H1 (cell line): ENCODE measurements at regions not wholly inside any gene's neighbourhood (a gene's known extent, or its start where the extent isn't known, plus 50 kb on each side); places are given as distances from the start of the nearest gene placed in this dataset.

Source experiments
- CTCF ChIA-PET: fragments of 300-600 bp; sonication (Branson Sonifier 250); formaldehyde crosslinking; loops from one replicate; lab custom pipeline; 2021; ENCODE audit not compliant: partially characterized antibody; lab: Charles Lee
- POLR2A ChIA-PET: fragments of 300-600 bp; sonication (Branson Sonifier 250); formaldehyde crosslinking; loops from one replicate; lab custom pipeline; 2021; ENCODE audit warnings: inconsistent platforms; ENCODE audit not compliant: partially characterized antibody; lab: Charles Lee
- DNase-seq, 2 experiments: peaks; one replicate each; pipeline versions ENCODE4 v3.0.0 to v3.0.0-alpha.2; 2010 to 2022; ENCODE audit warnings: low spot score in 2 of 2, low read depth in 1 of 2, mixed read lengths in 1 of 2
- FAIRE-seq: peaks from 2 replicates; lab custom pipeline; 2011; peaks lifted over from hg19 to GRCh38; lab: Jason Lieb, UNC
- H2AFZ ChIP-seq: 2 replicates; pipeline ENCODE4 v1.8.1; 2012; ENCODE audit warnings: low read length, inconsistent platforms
- H2AK5ac ChIP-seq: 2 replicates; pipeline ENCODE4 v1.6.1; 2013; ENCODE audit warnings: low read depth, low read length
- H2BK120ac ChIP-seq: replicated peaks from 2 replicates; pipeline ENCODE3; 2013; ENCODE audit warnings: low read depth, low read length, inconsistent platforms
- H2BK12ac ChIP-seq: 2 replicates; pipeline ENCODE4 v1.6.1; 2013; ENCODE audit warnings: low read depth, low read length
- H2BK15ac ChIP-seq: 2 replicates; pipeline ENCODE4 v1.6.1; 2013; ENCODE audit warnings: low read length
- H2BK20ac ChIP-seq: 2 replicates; pipeline ENCODE4 v1.6.1; 2013; ENCODE audit warnings: low read length
- H2BK5ac ChIP-seq: 2 replicates; pipeline ENCODE4 v1.6.1; 2013; ENCODE audit warnings: low read depth, low read length
- H3K14ac ChIP-seq: 2 replicates; pipeline ENCODE4 v1.6.1; 2013; ENCODE audit warnings: inconsistent platforms; ENCODE audit not compliant: insufficient read length
- H3K18ac ChIP-seq: 2 replicates; pipeline ENCODE4 v1.6.1; 2013; ENCODE audit warnings: low read length; ENCODE audit errors: extremely low read depth
- H3K23ac ChIP-seq: 2 replicates; pipeline ENCODE4 v1.6.1; 2013; ENCODE audit warnings: inconsistent platforms; ENCODE audit not compliant: insufficient read length
- H3K23me2 ChIP-seq: 2 replicates; pipeline ENCODE4 v1.6.1; 2013; ENCODE audit warnings: low read depth, low read length
- H3K27ac ChIP-seq: 2 replicates; pipeline ENCODE4 v1.6.1; 2011; ENCODE audit warnings: low read depth, low read length, inconsistent platforms
- H3K27me3 ChIP-seq, 4 experiments: replicated peaks in 1 of 4; 1 replicate in 1 of 4; 2 replicates in 3 of 4; pipeline versions ENCODE4 v1.6.1 to v1.8.1; 2011 to 2013; ENCODE audit warnings: low read length in 3 of 4, mild to moderate bottlenecking in 3 of 4, inconsistent platforms in 2 of 4, mixed read lengths in 2 of 4, moderate library complexity in 1 of 4; ENCODE audit not compliant: control insufficient read depth in 3 of 4, insufficient read depth in 3 of 4; ENCODE audit errors: extremely low read depth in 1 of 4
- H3K36me3 ChIP-seq, 4 experiments: 2 replicates each; pipeline versions ENCODE4 v1.6.1 to v1.8.1; 2011 to 2013; ENCODE audit warnings: mild to moderate bottlenecking in 4 of 4, low read length in 3 of 4, moderate library complexity in 2 of 4, control low read depth in 1 of 4, inconsistent platforms in 1 of 4; ENCODE audit not compliant: insufficient read depth in 4 of 4, control insufficient read depth in 2 of 4
- H3K4ac ChIP-seq: replicated peaks from 2 replicates; pipeline ENCODE3; 2013; ENCODE audit warnings: low read length, low read depth, mixed read lengths, inconsistent platforms; ENCODE audit not compliant: insufficient read length
- H3K4me1 ChIP-seq, 4 experiments: replicated peaks in 1 of 4; 1 replicate in 1 of 4; 2 replicates in 3 of 4; pipeline versions ENCODE4 v1.6.1 to v1.8.1; 2011 to 2013; ENCODE audit warnings: low read length in 3 of 4, inconsistent platforms in 2 of 4, mixed read lengths in 1 of 4; ENCODE audit not compliant: insufficient read depth in 4 of 4, control insufficient read depth in 3 of 4
- H3K4me2 ChIP-seq, 2 experiments: 2 replicates each; pipeline versions ENCODE4 v1.6.1 to v1.8.1; 2011 to 2013; ENCODE audit warnings: low read depth in 2 of 2, low read length in 2 of 2, control low read depth in 1 of 2, inconsistent platforms in 1 of 2, mild to moderate bottlenecking in 1 of 2; ENCODE audit not compliant: insufficient read depth in 1 of 2
- H3K4me3 ChIP-seq, 4 experiments: fragments of 200-600, 300-600 bp in 1 of 4; sonication (generic), shearing (Covaris generic), sonication (Bioruptor Twin) in 1 of 4; 2 replicates each; pipeline versions ENCODE4 v1.5.1 to v1.8.1; 2011 to 2016; ENCODE audit warnings: low read length in 4 of 4, low read depth in 3 of 4, control low read depth in 2 of 4, inconsistent platforms in 2 of 4, mild to moderate bottlenecking in 2 of 4, mixed read lengths in 1 of 4, moderate library complexity in 1 of 4; ENCODE audit not compliant: insufficient read depth in 2 of 4; ENCODE audit errors: extremely low read depth in 1 of 4
- H3K56ac ChIP-seq: replicated peaks from 2 replicates; pipeline ENCODE3; 2013; ENCODE audit warnings: low read depth, mild to moderate bottlenecking, mixed read lengths, low read length, inconsistent platforms; ENCODE audit not compliant: insufficient read length
- H3K79me1 ChIP-seq: 2 replicates; pipeline ENCODE4 v1.6.1; 2013; ENCODE audit warnings: low read depth, low read length, control low read depth
- H3K79me2 ChIP-seq, 2 experiments: 2 replicates each; pipeline versions ENCODE4 v1.6.1 to v1.8.1; 2012 to 2013; ENCODE audit warnings: low read length in 2 of 2, mild to moderate bottlenecking in 2 of 2, inconsistent platforms in 1 of 2; ENCODE audit not compliant: insufficient read depth in 2 of 2, control insufficient read depth in 1 of 2
- H3K9ac ChIP-seq, 4 experiments: replicated peaks in 1 of 4; 1 replicate in 1 of 4; 2 replicates in 3 of 4; pipeline versions ENCODE4 v1.6.1 to v1.8.1; 2011 to 2013; ENCODE audit warnings: low read depth in 3 of 4, low read length in 3 of 4, control low read depth in 2 of 4, mild to moderate bottlenecking in 2 of 4, moderate library complexity in 2 of 4, inconsistent platforms in 1 of 4; ENCODE audit errors: extremely low read depth in 1 of 4
- H3K9me3 ChIP-seq, 2 experiments: 2 replicates each; pipeline versions ENCODE4 v1.6.1 to v1.8.1; 2012 to 2013; ENCODE audit warnings: mild to moderate bottlenecking in 2 of 2, moderate library complexity in 2 of 2, control low read depth in 1 of 2, inconsistent platforms in 1 of 2, low read depth in 1 of 2, low read length in 1 of 2, mixed read lengths in 1 of 2; ENCODE audit not compliant: insufficient read depth in 2 of 2
- H4K20me1 ChIP-seq, 2 experiments: replicated peaks in 1 of 2; 2 replicates each; pipeline versions ENCODE3 to v1.8.1; 2011 to 2013; ENCODE audit warnings: inconsistent platforms in 2 of 2, low read length in 2 of 2, mild to moderate bottlenecking in 1 of 2; ENCODE audit not compliant: insufficient read depth in 2 of 2, control insufficient read depth in 1 of 2
- H4K5ac ChIP-seq: 2 replicates; pipeline ENCODE4 v1.6.1; 2013; ENCODE audit warnings: low read length, low read depth, mixed read lengths, inconsistent platforms; ENCODE audit not compliant: insufficient read length
- H4K8ac ChIP-seq: 2 replicates; pipeline ENCODE4 v1.8.0; 2013; ENCODE audit warnings: mild to moderate bottlenecking, moderate library complexity, low read length, inconsistent platforms; ENCODE audit not compliant: insufficient read depth; ENCODE audit errors: extremely low read depth
- H4K91ac ChIP-seq: replicated peaks from 2 replicates; pipeline ENCODE3; 2013; ENCODE audit warnings: low read length, mixed read lengths, inconsistent platforms; ENCODE audit not compliant: insufficient read length
- ATF3 ChIP-seq: IDR thresholded peaks from 2 replicates; pipeline ENCODE4 v1.6.1; 2011; ENCODE audit warnings: low read depth, mild to moderate bottlenecking, low read length; ENCODE audit not compliant: insufficient read depth
- BCL11A ChIP-seq, 2 experiments: IDR thresholded peaks; one replicate each; pipeline ENCODE4 v1.6.1; 2011; ENCODE audit warnings: low read depth in 2 of 2, low read length in 2 of 2, mild to moderate bottlenecking in 2 of 2
- MAFK ChIP-seq: IDR thresholded peaks from 2 replicates; pipeline ENCODE4 v1.6.1; 2012; ENCODE audit warnings: low read depth, mild to moderate bottlenecking, improper control_type of control experiment, low read length
- POLR2A ChIP-seq, 2 experiments: IDR thresholded peaks; 1 replicate in 1 of 2; 2 replicates in 1 of 2; pipeline ENCODE4 v1.6.1; 2011; ENCODE audit warnings: low read depth in 2 of 2, low read length in 2 of 2, mild to moderate bottlenecking in 2 of 2; ENCODE audit errors: control extremely low read depth in 1 of 2
- RNF2 ChIP-seq: fragments of 200-900, 300-1000 bp; sonication (generic); IDR thresholded peaks from 2 replicates; pipeline ENCODE4 v1.7.1; 2016; ENCODE audit warnings: borderline replicate concordance, low read depth, mild to moderate bottlenecking, antibody characterized with exemption, low read length; ENCODE audit not compliant: poor library complexity, severe bottlenecking; ENCODE audit errors: missing control alignments
- SP1 ChIP-seq: IDR thresholded peaks from 2 replicates; pipeline ENCODE4 v1.6.1; 2011; ENCODE audit warnings: low read depth, low read length
- SP2 ChIP-seq: IDR thresholded peaks from 2 replicates; pipeline ENCODE4 v1.6.1; 2012; ENCODE audit warnings: mild to moderate bottlenecking, low read length, inconsistent platforms

DNA sequence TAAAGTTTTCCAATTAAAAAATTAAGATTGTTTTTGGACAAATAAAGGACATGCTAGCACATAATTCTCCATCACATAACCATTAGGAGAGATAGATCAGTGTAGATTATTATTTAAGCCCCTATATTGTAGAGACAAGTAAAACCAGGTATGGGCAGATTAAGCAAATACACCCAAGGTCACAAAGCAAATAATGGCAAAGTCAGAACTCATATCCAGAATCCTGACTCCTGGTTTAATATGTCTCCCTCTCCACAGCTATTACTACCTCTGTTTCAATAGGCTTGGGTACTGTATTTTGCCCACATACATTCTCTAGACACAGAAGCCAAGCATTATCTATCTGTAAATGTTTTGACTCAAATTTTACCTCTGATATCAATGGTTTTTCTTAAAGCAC, 282.3 kb downstream of the EPHA4 start:
- Histone ChIP-seq H2AFZ (no peak overlapping the region), H4K20me1 (no peaks in the 10 kb centered on the region), H3K4me3 (no peak overlapping the region), H2BK120ac (no peak overlapping the region), H2AK5ac (no peak overlapping the region), H2BK15ac (no peak overlapping the region), H2BK5ac (no peak overlapping the region), H3K23me2 (no peaks in the 10 kb centered on the region), H2BK20ac (no peak overlapping the region), H3K56ac (no peak overlapping the region), H3K79me1 (no peaks in the 10 kb centered on the region), H3K79me2 (no peaks in the 10 kb centered on the region), H3K9ac (no peak overlapping the region), H3K27me3 (no peaks in the 10 kb centered on the region), H4K91ac (no peak overlapping the region), H3K9me3 (no peaks in the 10 kb centered on the region; a peak in 1 of 4 replicates), H3K4me1 (no peaks in the 10 kb centered on the region; a peak in 1 of 7 replicates), H3K23ac (no peak overlapping the region), H4K8ac (no peak overlapping the region), H4K5ac (no peak overlapping the region), H3K36me3 (no peaks in the 10 kb centered on the region), H2BK12ac (no peak overlapping the region), H3K14ac (no peak overlapping the region), H3K27ac (no peak overlapping the region), H3K4me2 (no peak overlapping the region), H3K18ac (no peak overlapping the region), H3K4ac (no peak overlapping the region)
- TF ChIP-seq RNF2 = no peak
- TF ChIP-seq ATF3 = no peak
- no peak for TF ChIP-seq SP2
- peak; percentile 59; the same call in 1 of the 2 replicates for TF ChIP-seq SP1
- TF ChIP-seq POLR2A (IDR thresholded peaks at IDR 0.05; ENCODE audit: control extremely low read depth in 1 of 2, low read depth in 2 of 2, low read length in 2 of 2) = no peak
- TF ChIP-seq BCL11A (IDR thresholded peaks at IDR 0.05; ENCODE audit: low read depth in 2 of 2, low read length in 2 of 2) = no peak
- no peak for TF ChIP-seq MAFK
- FAIRE-seq = no peak
- CTCF ChIA-PET = no interaction called here
- POLR2A ChIA-PET = no interaction called here
- DNase-seq = no peak
